Right atrium auricular region (tissue), 2 donors: ENCODE measurements at regions not wholly inside any gene's neighbourhood (a gene's known extent, or its start where the extent isn't known, plus 50 kb on each side); places are given as distances from the start of the nearest gene placed in this dataset.
"Not testable (repeated sequence)": the region's sequence is repeated elsewhere in the genome, so short reads cannot be mapped to it uniquely, and the experiment has no call there.

Experiments used
- DNase-seq: peaks from one replicate; pipeline ENCODE4 v3.0.0-alpha.2; 2019; ENCODE audit warnings: low spot score
- H3K27ac ChIP-seq, 2 donors: fragments of 200-600 bp; sonication (generic); 1 replicate in 1 of 2; 2 replicates in 1 of 2; pipeline ENCODE4 v1.5.1; 2016 to 2019
- H3K27me3 ChIP-seq, 2 donors: fragments of 200-600 bp; sonication (generic); one replicate each; pipeline versions ENCODE4 v1.5.1 to v1.6.0; 2017 to 2019
- H3K36me3 ChIP-seq: fragments of 200-600 bp; sonication (generic); one replicate; pipeline ENCODE4 v1.5.1; 2016
- H3K4me1 ChIP-seq, 2 donors: fragments of 200-600 bp; sonication (generic); one replicate each; pipeline versions ENCODE4 v1.5.1 to v1.6.0; 2017 to 2019
- H3K4me3 ChIP-seq, 2 donors: fragments of 200-600 bp; sonication (generic); 1 replicate in 1 of 2; 2 replicates in 1 of 2; pipeline ENCODE4 v1.5.1; 2017 to 2019; ENCODE audit warnings: mild to moderate bottlenecking in 1 of 2, moderate library complexity in 1 of 2
- H3K9me3 ChIP-seq, 2 donors: fragments of 200-600 bp; sonication (generic); one replicate each; pipeline ENCODE4 v1.5.1; 2019
- CTCF ChIP-seq, 2 donors: fragments of 200-600 bp; sonication (generic); IDR thresholded peaks; one replicate each; pipeline ENCODE4 v1.5.1; 2019; ENCODE audit warnings: antibody characterized with exemption in 2 of 2

DNA sequence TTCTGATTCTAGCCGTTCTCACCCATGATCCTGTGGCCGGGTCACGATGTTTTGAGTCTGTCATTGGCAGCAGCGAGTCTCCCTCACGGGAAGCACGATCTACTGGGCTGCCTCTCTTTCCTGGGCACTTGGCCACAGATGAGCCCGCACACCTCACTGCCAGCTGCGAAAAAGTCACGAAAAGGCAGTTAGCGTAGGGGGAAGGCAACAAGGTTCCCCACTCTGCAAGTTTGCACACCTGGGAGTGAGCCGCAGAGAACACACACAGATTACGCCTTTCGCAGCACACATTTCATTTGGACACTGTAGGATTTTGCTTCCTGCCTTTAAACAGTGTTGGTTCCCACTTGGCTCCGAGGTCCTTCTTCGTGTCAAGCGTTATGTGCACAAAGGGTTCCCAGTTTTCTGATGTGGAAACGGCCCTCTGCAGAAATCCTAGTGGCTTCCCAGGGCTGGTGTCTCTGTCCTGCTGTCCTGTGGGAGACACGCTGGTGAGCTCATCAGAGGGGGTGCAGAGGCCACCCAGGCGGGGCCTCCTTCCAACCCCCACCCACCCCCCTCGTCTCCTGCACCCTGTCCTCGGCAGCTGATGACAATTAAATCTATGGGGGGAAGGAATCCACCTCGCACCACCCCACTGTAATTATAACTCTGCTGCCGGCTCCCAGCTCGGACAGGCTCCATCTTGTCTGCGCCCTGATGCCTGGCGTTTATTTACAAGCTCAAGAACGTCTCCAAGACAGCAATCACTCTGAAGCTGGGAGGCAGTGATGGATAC lies 157.3 kb upstream of the SALL3 start:
- DNase-seq, result no peak
- no peaks in the 10 kb centered on the region for H3K27me3 ChIP-seq
- no peak for TF ChIP-seq CTCF (IDR thresholded peaks at IDR 0.05)

GRCh38 chr18:78822949-78823285 lies 156.7 kb upstream of the SALL3 start:
- no peak for TF ChIP-seq CTCF (IDR thresholded peaks at IDR 0.05)
- no peaks in the 10 kb centered on the region for H3K36me3 ChIP-seq
- H3K27me3 ChIP-seq, result no peaks in the 10 kb centered on the region
- H3K9me3 ChIP-seq, result no peaks in the 10 kb centered on the region
- no peak overlapping the region for H3K4me3 ChIP-seq
- no peaks in the 10 kb centered on the region for H3K4me1 ChIP-seq
- no peak for DNase-seq
- H3K27ac ChIP-seq, result no peak overlapping the region

More for the DNA sequence above, 157.3 kb upstream of the SALL3 start:
- H3K27ac ChIP-seq, result no peak overlapping the region
- H3K4me3 ChIP-seq, result no peak overlapping the region
- no peaks in the 10 kb centered on the region for H3K36me3 ChIP-seq
- no peaks in the 10 kb centered on the region for H3K4me1 ChIP-seq
- no peaks in the 10 kb centered on the region for H3K9me3 ChIP-seq

DNA sequence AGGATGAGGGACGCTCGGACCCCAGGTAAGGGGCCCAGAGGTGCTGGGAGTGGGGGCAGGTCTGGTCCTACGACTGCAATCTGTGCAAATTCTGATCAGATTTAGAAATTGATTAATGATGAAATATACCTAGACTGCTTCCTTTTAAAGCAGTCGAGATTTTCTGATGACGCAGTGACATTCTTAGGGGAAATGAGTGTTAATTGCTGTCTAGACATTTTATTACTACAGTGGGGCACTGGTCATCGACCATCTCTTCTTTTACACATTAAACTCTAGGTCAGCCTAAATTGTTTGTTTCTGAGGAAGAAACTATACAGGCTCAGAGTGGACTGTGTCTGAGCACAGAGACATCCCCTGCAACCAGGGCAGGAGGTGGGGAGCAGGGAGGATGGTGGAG lies 154.4 kb upstream of the SALL3 start:
- no peaks in the 10 kb centered on the region for H3K36me3 ChIP-seq
- H3K4me1 ChIP-seq, result no peaks in the 10 kb centered on the region
- H3K4me3 ChIP-seq, result no peak overlapping the region
- no peaks in the 10 kb centered on the region for H3K9me3 ChIP-seq
- no peaks in the 10 kb centered on the region for H3K27me3 ChIP-seq
- H3K27ac ChIP-seq, result no peak overlapping the region
- DNase-seq, result no peak
- no peak for TF ChIP-seq CTCF (IDR thresholded peaks at IDR 0.05)

- TF ChIP-seq CTCF (IDR thresholded peaks at IDR 0.05), result no peak
These were observed 153.0 kb upstream of the SALL3 start for GRCh38 chr18:78826631-78827030.

GRCh38 chr18:78827141-78827540 lies 152.5 kb upstream of the SALL3 start:
- Histone ChIP-seq H3K27ac (no peak overlapping the region), H3K4me1 (no peaks in the 10 kb centered on the region), H3K36me3 (no peaks in the 10 kb centered on the region), H3K4me3 (no peak overlapping the region), H3K27me3 (no peaks in the 10 kb centered on the region), H3K9me3 (no peaks in the 10 kb centered on the region)
- no peak for TF ChIP-seq CTCF (IDR thresholded peaks at IDR 0.05)
- DNase-seq, result no peak

More at GRCh38 chr18:78826631-78827030, 153.0 kb upstream of the SALL3 start:
- Histone ChIP-seq H3K4me3 (no peak overlapping the region), H3K4me1 (no peaks in the 10 kb centered on the region), H3K9me3 (no peaks in the 10 kb centered on the region), H3K27ac (no peak overlapping the region), H3K36me3 (no peaks in the 10 kb centered on the region), H3K27me3 (no peaks in the 10 kb centered on the region)
- DNase-seq, result no peak

DNA sequence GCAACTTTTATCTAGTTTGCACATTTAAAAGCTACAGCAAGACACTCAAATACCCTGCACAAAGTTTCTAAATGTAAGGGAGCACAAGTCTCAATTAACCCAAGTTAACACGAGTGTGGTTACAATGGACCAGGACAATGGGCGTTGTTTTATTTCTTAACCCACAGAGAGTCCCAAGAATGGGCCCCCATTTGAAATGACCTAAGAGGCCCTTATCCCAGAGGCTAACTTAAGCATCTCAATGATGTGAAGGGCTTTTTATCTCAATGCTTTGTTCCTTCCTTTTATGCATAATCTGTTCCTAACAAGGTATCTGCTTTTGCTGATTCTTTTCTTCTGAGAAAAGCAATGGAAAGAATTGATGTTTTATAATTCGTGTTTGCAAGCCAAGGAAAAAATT lies 151.5 kb upstream of the SALL3 start:
- Histone ChIP-seq H3K4me3 (no peak overlapping the region), H3K9me3 (no peaks in the 10 kb centered on the region), H3K27ac (no peak overlapping the region), H3K4me1 (no peaks in the 10 kb centered on the region), H3K36me3 (no peaks in the 10 kb centered on the region), H3K27me3 (no peaks in the 10 kb centered on the region)
- DNase-seq, result no peak
- no peak for TF ChIP-seq CTCF (IDR thresholded peaks at IDR 0.05)

DNA sequence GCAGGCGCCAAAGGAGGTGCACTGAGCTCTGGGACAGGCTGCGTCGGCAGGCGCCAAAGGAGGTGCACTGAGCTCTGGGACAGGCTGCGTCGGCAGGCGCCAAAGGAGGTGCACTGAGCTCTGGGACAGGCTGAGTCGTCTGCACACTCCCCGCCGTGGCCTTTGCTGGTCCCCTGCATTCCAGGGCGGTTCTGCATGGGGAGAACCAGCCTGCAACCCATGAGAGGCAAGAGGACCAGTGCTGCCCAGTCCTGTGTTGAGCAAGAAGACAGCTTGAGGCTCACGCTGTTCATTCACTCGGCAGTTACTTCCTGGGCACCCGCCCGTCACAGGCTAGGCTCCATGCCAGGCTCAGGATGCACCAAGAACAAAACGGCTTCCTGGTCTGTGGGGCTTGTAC lies 150.6 kb upstream of the SALL3 start:
- H3K36me3 ChIP-seq, H3K27ac ChIP-seq, H3K4me3 ChIP-seq, H3K9me3 ChIP-seq, H3K27me3 ChIP-seq, H3K4me1 ChIP-seq, DNase-seq: not testable (repeated sequence)
